IMR-90 (cell line): ENCODE measurements at regions not wholly inside any gene's neighbourhood (a gene's known extent, or its start where the extent isn't known, plus 50 kb on each side); places are given as distances from the start of the nearest gene placed in this dataset.

Source experiments
- BHLHE40 ChIP-seq: fragments of 150-350 bp; IDR thresholded peaks from 2 replicates; pipeline ENCODE4 v1.6.1; 2016; ENCODE audit warnings: mild to moderate bottlenecking, low read depth, low read length
- CEBPB ChIP-seq: IDR thresholded peaks from 2 replicates; pipeline ENCODE4 v1.6.1; 2012; ENCODE audit warnings: low read depth, low read length, improper control_type of control experiment
- CHD1 ChIP-seq: IDR thresholded peaks from 2 replicates; pipeline ENCODE4 v1.6.1; 2012; ENCODE audit warnings: low read depth, low read length, improper control_type of control experiment
- FOS ChIP-seq: fragments of 150-350 bp; IDR thresholded peaks from 2 replicates; pipeline ENCODE4 v1.6.1; 2016; ENCODE audit warnings: low read depth, low read length
- NFE2L2 ChIP-seq: fragments of 150-350 bp; IDR thresholded peaks from 2 replicates; pipeline ENCODE4 v1.6.1; 2016; ENCODE audit warnings: low read depth, mild to moderate bottlenecking, low read length
- POLR2A ChIP-seq: IDR thresholded peaks from 2 replicates; pipeline ENCODE4 v1.6.1; 2012; ENCODE audit warnings: mild to moderate bottlenecking, low read depth, low read length
- RAD21 ChIP-seq: IDR thresholded peaks from 2 replicates; pipeline ENCODE4 v1.6.1; 2012; ENCODE audit warnings: low read length, improper control_type of control experiment
- TF ChIP-seq, protein P1 (sequence below): conservative IDR thresholded peaks from 2 replicates; pipeline ENCODE4 v1.5.1; 2012; ENCODE audit warnings: mild to moderate bottlenecking, low read depth, low read length, improper control_type of control experiment

DNA sequence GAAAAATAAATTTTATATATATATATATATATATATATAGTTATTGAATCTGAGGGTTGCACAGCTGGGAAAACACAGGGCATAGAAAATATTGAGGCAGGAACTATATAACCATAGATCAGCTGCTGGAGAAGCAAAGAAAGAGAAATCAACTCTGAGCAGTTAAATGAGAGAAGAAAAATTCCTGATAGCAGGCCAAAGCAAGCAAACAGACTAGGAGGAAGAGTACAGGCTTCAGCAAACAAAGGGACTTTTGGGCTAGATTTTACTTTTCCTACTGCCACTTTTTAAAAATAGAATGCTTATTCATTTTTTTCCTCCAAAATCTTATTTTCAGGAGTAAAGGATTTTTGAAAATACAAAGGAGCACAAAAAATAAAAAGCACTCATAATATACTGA is 216.0 kb upstream of the PRKD1 start:
- TF ChIP-seq FOS (no peak), POLR2A (no peak), CHD1 (no peak), NFE2L2 (no peak), BHLHE40 (no peak), CEBPB (no peak), RAD21 (no peak)
- TF ChIP-seq, protein P1, sequence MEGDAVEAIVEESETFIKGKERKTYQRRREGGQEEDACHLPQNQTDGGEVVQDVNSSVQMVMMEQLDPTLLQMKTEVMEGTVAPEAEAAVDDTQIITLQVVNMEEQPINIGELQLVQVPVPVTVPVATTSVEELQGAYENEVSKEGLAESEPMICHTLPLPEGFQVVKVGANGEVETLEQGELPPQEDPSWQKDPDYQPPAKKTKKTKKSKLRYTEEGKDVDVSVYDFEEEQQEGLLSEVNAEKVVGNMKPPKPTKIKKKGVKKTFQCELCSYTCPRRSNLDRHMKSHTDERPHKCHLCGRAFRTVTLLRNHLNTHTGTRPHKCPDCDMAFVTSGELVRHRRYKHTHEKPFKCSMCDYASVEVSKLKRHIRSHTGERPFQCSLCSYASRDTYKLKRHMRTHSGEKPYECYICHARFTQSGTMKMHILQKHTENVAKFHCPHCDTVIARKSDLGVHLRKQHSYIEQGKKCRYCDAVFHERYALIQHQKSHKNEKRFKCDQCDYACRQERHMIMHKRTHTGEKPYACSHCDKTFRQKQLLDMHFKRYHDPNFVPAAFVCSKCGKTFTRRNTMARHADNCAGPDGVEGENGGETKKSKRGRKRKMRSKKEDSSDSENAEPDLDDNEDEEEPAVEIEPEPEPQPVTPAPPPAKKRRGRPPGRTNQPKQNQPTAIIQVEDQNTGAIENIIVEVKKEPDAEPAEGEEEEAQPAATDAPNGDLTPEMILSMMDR, result no peak
